OCI-LY3 (cell line): ENCODE measurements at regions not wholly inside any gene's neighbourhood (a gene's known extent, or its start where the extent isn't known, plus 50 kb on each side); places are given as distances from the start of the nearest gene placed in this dataset.

ENCODE experiments used
- CTCF ChIP-seq: fragments of 200-600, 300-600 bp; sonication (generic); IDR thresholded peaks from 2 replicates; pipeline ENCODE4 v1.5.1; 2014; ENCODE audit warnings: antibody characterized with exemption, low read length, low read depth
- EZH2phosphoT487 ChIP-seq: fragments of 200-600 bp; shearing (Covaris generic); IDR thresholded peaks from 2 replicates; pipeline ENCODE4 v1.6.1; 2018; ENCODE audit warnings: antibody characterized with exemption, mixed run types, low read depth

- TF ChIP-seq CTCF: no peak
- no peak for TF ChIP-seq EZH2phosphoT487
These were observed 135.7 kb upstream of the IL12A start for GRCh38 chr3:159852821-159853505.
